AG04449 (cell line): ENCODE measurements at regions not wholly inside any gene's neighbourhood (a gene's known extent, or its start where the extent isn't known, plus 50 kb on each side); places are given as distances from the start of the nearest gene placed in this dataset.

Experiments used
- CTCF ChIA-PET: fragments of 350-600 bp; formaldehyde crosslinking; extraction: SDS; loops from one replicate; lab custom pipeline; 2021; ENCODE audit warnings: antibody characterized with exemption; lab: Yijun Ruan, JAX
- POLR2A ChIA-PET: fragments of 400-600, 350-600 bp; formaldehyde crosslinking; extraction: SDS; loops from one replicate; lab custom pipeline; 2020; ENCODE audit warnings: antibody characterized with exemption, inconsistent platforms; lab: Yijun Ruan, JAX
- DNase-seq: peaks from one replicate; pipeline ENCODE4 v3.0.0-alpha.2; 2010; ENCODE audit warnings: low read depth, low spot score
- H3K4me3 ChIP-seq: 2 replicates; pipeline ENCODE4 v1.5.1; 2011; ENCODE audit warnings: low read depth, mild to moderate bottlenecking, control low read depth, low read length
- CTCF ChIP-seq: IDR thresholded peaks from one replicate; pipeline ENCODE4 v1.5.1; 2011; ENCODE audit warnings: mild to moderate bottlenecking, moderate library complexity, low read length, control low read depth, inconsistent platforms; ENCODE audit not compliant: insufficient read depth; ENCODE audit errors: missing control alignments

GRCh38 chr17:36722121-36722902, 120.9 kb downstream of the MRM1 start:
- POLR2A ChIA-PET, result no interaction called here
- DNase-seq, result no peak
- peak overlapping the region; percentile 42 for H3K4me3 ChIP-seq
- no peak for TF ChIP-seq CTCF
- CTCF ChIA-PET, result no interaction called here

- no peak for DNase-seq
- no peak for TF ChIP-seq CTCF
- POLR2A ChIA-PET, result no interaction called here
- H3K4me3 ChIP-seq, result no peak overlapping the region
- CTCF ChIA-PET, result no interaction called here
Observed at GRCh38 chr17:36722903-36723263, 121.5 kb downstream of the MRM1 start.

GRCh38 chr17:36723459-36724025, 122.2 kb downstream of the MRM1 start:
- H3K4me3 ChIP-seq, result no peak overlapping the region
- POLR2A ChIA-PET, result interaction anchor here (0.7 kb wide), 1 partner anchor 26 kb away, joined by 3 read pairs; no protein-coding TSS in a partner anchor
- no peak for TF ChIP-seq CTCF
- CTCF ChIA-PET, result no interaction called here
- no peak for DNase-seq

- no peak for DNase-seq
- ChIA-PET POLR2A (no interaction called here), CTCF (no interaction called here)
- no peak for TF ChIP-seq CTCF
- no peak overlapping the region for H3K4me3 ChIP-seq
Observed at GRCh38 chr17:36726199-36726598, 124.8 kb downstream of the MRM1 start.

- no peak for DNase-seq
- CTCF ChIA-PET, result no interaction called here
- H3K4me3 ChIP-seq, result no peak overlapping the region
- no peak for TF ChIP-seq CTCF
- POLR2A ChIA-PET, result no interaction called here
Observed at GRCh38 chr17:36727052-36727451, 125.7 kb downstream of the MRM1 start.

- ChIA-PET POLR2A (no interaction called here), CTCF (no interaction called here)
- no peak for DNase-seq
- TF ChIP-seq CTCF, result no peak
- no peak overlapping the region for H3K4me3 ChIP-seq
Observed at GRCh38 chr17:36727577-36727976, 126.2 kb downstream of the MRM1 start.
